Psoas muscle (tissue), 7 donors: ENCODE measurements at regions not wholly inside any gene's neighbourhood (a gene's known extent, or its start where the extent isn't known, plus 50 kb on each side); places are given as distances from the start of the nearest gene placed in this dataset.

ENCODE experiments used
- ATAC-seq, 4 donors: fragments of 200-7000 bp; cut with Tn5 transposase; one replicate each; pipeline ENCODE4 v1.9.1; 2020; ENCODE audit warnings: moderate library complexity in 3 of 4, mild to moderate bottlenecking in 2 of 4
- DNase-seq, 2 donors: peaks; one replicate each; pipeline ENCODE4 v3.0.0-alpha.2; 2020
- H3K27ac ChIP-seq: fragments of 200-600 bp; one replicate; pipeline ENCODE4 v1.8.0; 2022
- H3K27me3 ChIP-seq, 3 donors: fragments of 200-600 bp in 1 of 3; one replicate each; pipeline versions ENCODE4 v1.6.1 to v1.8.0; 2013 to 2022; ENCODE audit warnings: low read length in 2 of 3, mild to moderate bottlenecking in 2 of 3, moderate library complexity in 1 of 3; ENCODE audit not compliant: insufficient read depth in 3 of 3
- H3K36me3 ChIP-seq, 2 donors: fragments of 200-600 bp in 1 of 2; one replicate each; pipeline versions ENCODE4 v1.6.1 to v1.8.0; 2013 to 2022; ENCODE audit warnings: low read depth in 1 of 2, mild to moderate bottlenecking in 1 of 2, moderate library complexity in 1 of 2; ENCODE audit not compliant: insufficient read depth in 1 of 2
- H3K4me1 ChIP-seq: fragments of 200-600 bp; one replicate; pipeline ENCODE4 v1.8.0; 2022
- H3K4me3 ChIP-seq: fragments of 200-600 bp; one replicate; pipeline ENCODE4 v1.8.0; 2022; ENCODE audit warnings: mild to moderate bottlenecking
- H3K9me3 ChIP-seq: fragments of 200-600 bp; one replicate; pipeline ENCODE4 v1.8.0; 2022
- CTCF ChIP-seq: fragments of 200-600 bp; IDR thresholded peaks from one replicate; pipeline ENCODE4 v1.8.0; 2022; ENCODE audit warnings: antibody characterized with exemption
- WGBS, 3 donors: extraction: QIAGEN DNeasy Blood & Tissue Kit; methylation state at CpG; one replicate each; pipeline versions ENCODE4 v1.1.6 to v1.1.7; 2013; 5-methylcytosine and 5-hydroxymethylcytosine counted together
- intact Hi-C, 2 donors: fragments of 100-400 bp; cut with DNase I; formaldehyde crosslinking; loops; one replicate each; pipeline versions ENCODE4 v1.11.0 to v1.14.2; 2022
- donor health status: healthy with polysubstance abuse.
- donor health status: DM: no; HTN: no; CAD: no; lungs with moderate emphysema.
- donor health status: Bipolar disorder and iron deficiency.
- donor health status: healthy.
- donor health status: DM: yes; HTN: yes; CAD: no.
- donor health status: DM: no; HTN: no; CAD: no.
- donor health status: DM: yes; HTN: yes; CAD: no.

GRCh38 chr6:100980949-100981348 lies 99.8 kb upstream of the ASCC3 start:
- 77 to 83% (median 81%) methylated on average over 1 of the region's 1 CpG for WGBS, 3 donors
- Histone ChIP-seq H3K36me3 (no peaks in the 10 kb centered on the region), H3K27ac (no peak overlapping the region), H3K4me1 (no peaks in the 10 kb centered on the region), H3K27me3 (no peaks in the 10 kb centered on the region), H3K9me3 (no peaks in the 10 kb centered on the region), H3K4me3 (no peak overlapping the region)
- intact Hi-C loops: no loop called here
- TF ChIP-seq CTCF: no peak
- ATAC-seq (no peak), DNase-seq (no peak)

- intact Hi-C loops: no loop called here
- WGBS, 3 donors: 74 to 89% (median 80%) methylated on average over 1 of the region's 1 CpG
- Histone ChIP-seq H3K9me3 (no peaks in the 10 kb centered on the region), H3K27me3 (no peaks in the 10 kb centered on the region), H3K36me3 (no peaks in the 10 kb centered on the region), H3K27ac (no peak overlapping the region), H3K4me1 (no peaks in the 10 kb centered on the region), H3K4me3 (no peak overlapping the region)
- DNase-seq: no peak
- no peak for TF ChIP-seq CTCF
- ATAC-seq: no peak
These were observed 105.8 kb upstream of the ASCC3 start for GRCh38 chr6:100986921-100987320.

- Histone ChIP-seq H3K4me3 (no peak overlapping the region), H3K4me1 (no peaks in the 10 kb centered on the region), H3K27ac (no peak overlapping the region), H3K27me3 (no peaks in the 10 kb centered on the region), H3K9me3 (peaks cover 3% of the 10 kb centered on the region), H3K36me3 (no peaks in the 10 kb centered on the region)
- intact Hi-C loops: no loop called here
- no peak for TF ChIP-seq CTCF
- DNase-seq: no peak
- ATAC-seq: no peak
- 63 to 69% (median 65%) methylated on average over 5 of the region's 5 CpGs for WGBS, 3 donors
These were observed 106.4 kb upstream of the ASCC3 start for GRCh38 chr6:100987556-100987955.

- DNase-seq (no peak), ATAC-seq (no peak)
- no peak overlapping the region for H3K4me3 ChIP-seq
- H3K27me3 ChIP-seq: no peaks in the 10 kb centered on the region
- H3K4me1 ChIP-seq: no peaks in the 10 kb centered on the region
- intact Hi-C loops: no loop called here
- TF ChIP-seq CTCF: no peak
- H3K27ac ChIP-seq: no peak overlapping the region
- no peaks in the 10 kb centered on the region for H3K36me3 ChIP-seq
- H3K9me3 ChIP-seq: peaks cover 6% of the 10 kb centered on the region
- WGBS, 3 donors: 95 to 96% (median 95%) methylated on average over 2 of the region's 2 CpGs
These were observed 107.4 kb upstream of the ASCC3 start for GRCh38 chr6:100988391-100988984.

- Histone ChIP-seq H3K27me3 (no peaks in the 10 kb centered on the region), H3K9me3 (peaks cover 6% of the 10 kb centered on the region), H3K27ac (no peak overlapping the region), H3K4me1 (no peaks in the 10 kb centered on the region), H3K36me3 (no peaks in the 10 kb centered on the region), H3K4me3 (no peak overlapping the region)
- DNase-seq (no peak), ATAC-seq (no peak)
- 13 to 27% (median 22%) methylated on average over 1 of the region's 1 CpG for WGBS, 3 donors
- TF ChIP-seq CTCF: no peak
- intact Hi-C loops: no loop called here
These were observed 108.9 kb upstream of the ASCC3 start for GRCh38 chr6:100990070-100990469.
